ENCODE measurements at regions not wholly inside any gene's neighbourhood (a gene's known extent, or its start where the extent isn't known, plus 50 kb on each side); places are given as distances from the start of the nearest gene placed in this dataset.

- no peak for DNase-seq (ENCODE audit: low read depth, low spot score)
These were observed 393.0 kb upstream of the PLXNA2 start for GRCh38 chr1:208637181-208637580.

GRCh38 chr1:208639382-208639781 lies 395.2 kb upstream of the PLXNA2 start:
- no peak for DNase-seq (ENCODE audit: low read depth, low spot score)

GRCh38 chr1:208640295-208640694 lies 396.1 kb upstream of the PLXNA2 start:
- no peak for DNase-seq (ENCODE audit: low read depth, low spot score)

- no peak for DNase-seq (ENCODE audit: low read depth, low spot score)
These were observed 397.5 kb upstream of the PLXNA2 start for GRCh38 chr1:208641579-208642280.

GRCh38 chr1:208643005-208643597 lies 398.9 kb upstream of the PLXNA2 start:
- DNase-seq (ENCODE audit: low read depth, low spot score): no peak

- no peak for DNase-seq (ENCODE audit: low read depth, low spot score)
These were observed 400.4 kb upstream of the PLXNA2 start for GRCh38 chr1:208644401-208645160.

GRCh38 chr1:208646431-208646830 lies 402.2 kb upstream of the PLXNA2 start:
- no peak for DNase-seq (ENCODE audit: low read depth, low spot score)

- DNase-seq (ENCODE audit: low read depth, low spot score): no peak
These were observed 404.0 kb upstream of the PLXNA2 start for GRCh38 chr1:208648146-208648545.

GRCh38 chr1:208652296-208653160 lies 408.3 kb upstream of the PLXNA2 start:
- DNase-seq (ENCODE audit: low read depth, low spot score): peak; percentile 43

- DNase-seq (ENCODE audit: low read depth, low spot score): no peak
These were observed 409.2 kb upstream of the PLXNA2 start for GRCh38 chr1:208653426-208653825.

- DNase-seq (ENCODE audit: low read depth, low spot score): no peak
These were observed 410.1 kb upstream of the PLXNA2 start for GRCh38 chr1:208654241-208654640.

GRCh38 chr1:208665936-208666335 lies 421.8 kb upstream of the PLXNA2 start:
- no peak for DNase-seq (ENCODE audit: low read depth, low spot score)

GRCh38 chr1:208668991-208669390 lies 424.8 kb upstream of the PLXNA2 start:
- DNase-seq (ENCODE audit: low read depth, low spot score): no peak

- no peak for DNase-seq (ENCODE audit: low read depth, low spot score)
These were observed 426.6 kb upstream of the PLXNA2 start for GRCh38 chr1:208670778-208671177.

- peak; percentile 51 for DNase-seq (ENCODE audit: low read depth, low spot score)
These were observed 437.9 kb upstream of the PLXNA2 start for GRCh38 chr1:208681878-208682663.

GRCh38 chr1:208682664-208683013 lies 438.5 kb upstream of the PLXNA2 start:
- DNase-seq (ENCODE audit: low read depth, low spot score): no peak

- no peak for DNase-seq (ENCODE audit: low read depth, low spot score)
These were observed 439.0 kb upstream of the PLXNA2 start for GRCh38 chr1:208683141-208683540.

GRCh38 chr1:208684192-208684591 lies 440.0 kb upstream of the PLXNA2 start:
- no peak for DNase-seq (ENCODE audit: low read depth, low spot score)

GRCh38 chr1:208686592-208686991 lies 442.4 kb upstream of the PLXNA2 start:
- DNase-seq (ENCODE audit: low read depth, low spot score): no peak

- no peak for DNase-seq (ENCODE audit: low read depth, low spot score)
These were observed 444.6 kb upstream of the PLXNA2 start for GRCh38 chr1:208688656-208689315.

Data from pulmonary artery endothelial cell (primary cell).